Stimulated activated CD8-positive, alpha-beta memory T cell treated with anti-CD3 and anti-CD28 coated beads, Interleukin-4, amount 100 ng/mL, for 24 hours (primary cell): ENCODE measurements at regions not wholly inside any gene's neighbourhood (a gene's known extent, or its start where the extent isn't known, plus 50 kb on each side); places are given as distances from the start of the nearest gene placed in this dataset.

Experiments
- DNase-seq: peaks from one replicate; pipeline ENCODE4 v3.0.0-alpha.2; 2020; ENCODE audit warnings: low read depth

GRCh38 chr14:49464885-49465284, 121.3 kb downstream of the RPS29 start:
- no peak for DNase-seq

DNA sequence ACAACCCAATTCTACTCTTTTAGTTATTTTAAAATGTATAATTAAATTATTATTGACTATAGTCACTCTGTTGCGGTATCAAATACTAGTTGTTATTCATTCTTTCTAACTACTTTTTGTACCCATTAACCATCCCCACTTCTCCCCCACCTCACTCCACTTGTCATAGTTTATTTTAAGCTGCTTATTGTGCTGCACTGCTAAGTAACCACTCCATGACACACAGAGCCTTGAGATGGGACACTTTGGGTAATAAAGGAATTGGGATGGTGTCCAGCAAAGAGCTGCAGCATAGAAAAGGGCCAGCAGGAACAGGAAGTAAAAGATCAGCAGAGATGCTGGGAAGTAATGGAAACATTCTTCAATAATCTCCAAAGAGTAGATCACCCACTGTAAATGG, 123.0 kb downstream of the RPS29 start:
- no peak for DNase-seq

GRCh38 chr14:49461529-49462401, 124.4 kb downstream of the RPS29 start:
- peak; percentile 4 for DNase-seq

DNA sequence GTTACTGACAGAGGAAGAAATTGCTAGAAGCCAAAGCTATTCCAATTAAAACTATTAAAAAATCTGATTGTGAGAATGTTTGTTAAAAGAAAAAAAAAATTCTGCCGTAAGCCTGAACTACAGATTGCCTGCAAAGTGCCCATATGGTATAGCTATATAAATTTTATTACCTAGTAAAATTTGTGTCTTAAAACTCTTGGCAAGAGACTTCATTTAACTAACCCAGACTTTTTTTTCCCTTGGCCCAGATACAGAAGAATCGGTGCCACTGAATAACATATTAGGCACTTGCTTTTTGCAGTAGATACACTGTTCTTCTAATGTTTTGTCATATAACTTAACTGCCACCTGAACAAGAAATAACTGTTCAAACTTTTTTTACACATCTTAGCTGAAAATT, 125.5 kb downstream of the RPS29 start:
- DNase-seq = no peak

GRCh38 chr14:49456589-49456988, 129.6 kb downstream of the RPS29 start:
- DNase-seq = no peak

GRCh38 chr14:49451938-49452337, 134.2 kb downstream of the RPS29 start:
- DNase-seq = no peak

DNA sequence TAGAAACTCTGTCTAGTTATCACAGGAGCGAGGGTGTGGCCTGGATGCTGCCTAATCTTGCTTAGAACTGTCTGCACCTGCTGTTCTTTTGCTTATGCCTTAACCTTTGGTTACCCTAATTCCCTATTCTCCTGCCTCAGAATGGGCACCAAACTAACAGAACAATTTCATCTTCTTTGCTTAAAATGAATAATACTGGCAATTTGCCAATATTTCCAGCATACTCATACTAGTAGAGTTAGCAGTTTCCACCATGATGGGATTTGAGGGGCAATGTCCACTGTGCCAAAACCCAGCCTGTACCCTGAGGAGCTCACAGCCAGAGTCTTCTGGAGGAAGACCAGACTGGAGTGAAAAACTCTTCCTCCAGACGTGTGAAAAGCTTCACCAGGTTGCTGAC, 136.4 kb downstream of the RPS29 start:
- DNase-seq = no peak

- no peak for DNase-seq
Measured at GRCh38 chr14:49447540-49448107, 138.6 kb downstream of the RPS29 start.

DNA sequence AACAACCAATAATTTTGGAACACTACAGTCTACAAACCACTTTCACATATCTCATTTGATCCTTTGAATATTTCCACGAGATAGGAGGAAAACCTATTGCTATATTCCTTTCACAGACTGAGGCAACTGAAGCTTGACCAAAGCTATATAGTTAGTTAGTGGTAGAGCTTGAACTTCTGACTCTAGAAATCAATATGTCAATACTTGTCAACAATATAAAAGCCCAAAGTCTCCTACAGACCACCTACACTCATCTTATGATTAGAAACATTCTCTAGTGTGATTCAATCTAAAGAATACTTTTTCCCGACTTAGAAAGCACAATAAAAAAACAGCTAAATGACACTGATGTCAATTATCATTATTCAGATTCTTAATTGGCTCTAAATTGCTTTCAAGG, 139.4 kb downstream of the RPS29 start:
- no peak for DNase-seq

DNA sequence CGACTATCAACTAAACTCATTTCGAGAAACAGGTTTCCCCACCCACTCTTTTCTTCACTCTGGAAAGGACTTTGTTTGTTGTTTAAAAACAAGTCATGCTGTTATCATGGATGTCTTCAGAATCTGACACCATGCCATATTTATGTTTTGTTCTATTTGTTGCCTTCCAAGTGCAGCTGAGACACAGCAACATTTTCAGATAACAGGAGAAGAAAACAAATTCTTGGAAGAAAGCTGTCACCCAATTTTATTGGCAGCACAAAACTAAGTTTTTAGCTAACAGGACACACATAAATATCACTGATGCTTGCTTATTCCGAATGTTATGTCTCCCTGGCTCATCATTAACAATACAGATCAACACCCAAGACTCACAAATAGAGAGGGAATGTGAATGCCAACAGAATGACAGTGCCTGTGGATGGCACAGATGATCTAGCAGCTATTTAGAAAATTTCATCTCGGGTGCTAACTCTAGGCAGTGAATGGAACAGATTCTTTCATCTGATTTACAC, 147.9 kb downstream of the RPS29 start:
- DNase-seq = no peak

GRCh38 chr14:49428076-49428475, 158.1 kb downstream of the RPS29 start:
- no peak for DNase-seq

GRCh38 chr14:49427117-49427516, 159.1 kb downstream of the RPS29 start:
- DNase-seq = no peak

DNA sequence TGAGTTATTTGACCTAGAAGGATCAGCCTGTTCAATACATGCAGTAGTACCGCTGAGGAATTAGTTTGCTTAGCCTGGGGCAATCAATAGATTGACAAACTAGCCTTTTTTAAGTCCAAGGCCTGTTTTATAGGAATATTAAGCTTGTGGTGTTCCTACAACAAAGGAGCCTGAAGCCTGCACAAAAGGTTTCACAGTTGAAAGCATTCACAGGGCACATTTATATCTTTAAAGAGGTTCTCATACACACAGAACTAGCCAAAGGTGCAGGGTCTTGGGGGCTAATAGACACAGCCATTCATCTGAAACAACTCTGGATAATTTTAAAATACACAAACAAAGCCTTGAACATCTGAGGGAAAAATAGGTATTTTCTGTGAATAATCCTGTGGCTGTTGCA, 160.3 kb downstream of the RPS29 start:
- no peak for DNase-seq

DNA sequence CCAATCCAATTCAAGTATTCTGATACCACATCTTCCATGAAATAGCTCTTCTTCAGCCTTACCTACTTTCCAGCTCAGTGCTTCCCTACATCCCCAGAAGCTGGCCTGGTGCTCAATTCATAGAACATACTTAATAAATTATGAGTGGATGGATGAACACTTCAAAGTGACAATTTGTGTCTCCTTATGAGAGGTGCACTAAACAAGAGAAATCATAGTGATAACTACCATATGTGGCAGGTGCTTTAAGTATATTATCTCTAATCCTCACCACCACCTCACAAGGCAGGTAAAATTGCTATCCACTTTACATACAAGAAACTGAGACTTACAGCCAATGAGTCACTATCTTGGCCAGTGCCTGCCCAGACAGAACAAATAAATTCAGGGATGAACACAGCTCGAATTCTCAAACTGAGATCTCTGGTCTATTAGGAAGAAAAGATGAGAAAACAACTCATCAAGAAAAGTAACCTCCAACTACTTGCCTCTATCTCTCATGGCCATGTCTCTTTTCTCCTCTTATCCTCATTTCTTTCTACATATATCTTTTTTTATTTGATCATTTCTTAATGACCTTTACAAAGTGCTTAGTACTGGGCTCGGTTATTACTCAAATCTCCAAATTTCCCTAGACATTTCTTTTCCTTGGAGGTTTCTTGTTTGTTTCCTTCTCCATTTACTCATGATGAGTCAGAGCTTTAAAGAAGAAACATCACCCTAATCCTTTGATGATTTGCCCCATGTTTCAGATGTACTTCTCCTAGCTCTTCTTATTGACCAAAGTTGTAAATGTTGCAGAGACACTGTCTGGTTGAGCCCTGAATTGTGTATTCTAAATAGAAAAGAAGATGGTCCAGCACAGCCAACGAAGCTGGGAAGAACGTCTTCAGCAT, 161.5 kb downstream of the RPS29 start:
- DNase-seq = no peak

GRCh38 chr14:49420201-49420600, 166.0 kb downstream of the RPS29 start:
- DNase-seq = no peak

DNA sequence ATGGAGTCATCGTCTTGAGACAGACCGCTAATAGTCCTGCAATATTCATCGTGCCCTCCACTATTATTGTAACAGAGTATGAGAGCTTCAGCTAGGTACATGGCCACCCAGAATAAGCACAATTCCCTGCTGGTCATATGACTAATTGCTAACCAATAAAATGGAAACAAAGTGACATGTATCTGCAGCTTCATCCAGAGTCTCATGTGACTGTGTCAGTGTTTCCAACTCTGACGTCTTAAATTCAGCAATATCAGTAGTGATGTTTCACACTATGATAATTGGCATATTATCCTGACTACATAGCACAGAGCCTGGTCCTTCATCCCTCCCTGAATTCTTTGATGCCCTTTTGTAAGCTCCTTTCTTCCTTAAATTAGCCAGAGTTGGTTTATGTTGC, 167.4 kb downstream of the RPS29 start:
- no peak for DNase-seq

- DNase-seq = no peak
Measured at GRCh38 chr14:49417790-49418189, 168.4 kb downstream of the RPS29 start.

DNA sequence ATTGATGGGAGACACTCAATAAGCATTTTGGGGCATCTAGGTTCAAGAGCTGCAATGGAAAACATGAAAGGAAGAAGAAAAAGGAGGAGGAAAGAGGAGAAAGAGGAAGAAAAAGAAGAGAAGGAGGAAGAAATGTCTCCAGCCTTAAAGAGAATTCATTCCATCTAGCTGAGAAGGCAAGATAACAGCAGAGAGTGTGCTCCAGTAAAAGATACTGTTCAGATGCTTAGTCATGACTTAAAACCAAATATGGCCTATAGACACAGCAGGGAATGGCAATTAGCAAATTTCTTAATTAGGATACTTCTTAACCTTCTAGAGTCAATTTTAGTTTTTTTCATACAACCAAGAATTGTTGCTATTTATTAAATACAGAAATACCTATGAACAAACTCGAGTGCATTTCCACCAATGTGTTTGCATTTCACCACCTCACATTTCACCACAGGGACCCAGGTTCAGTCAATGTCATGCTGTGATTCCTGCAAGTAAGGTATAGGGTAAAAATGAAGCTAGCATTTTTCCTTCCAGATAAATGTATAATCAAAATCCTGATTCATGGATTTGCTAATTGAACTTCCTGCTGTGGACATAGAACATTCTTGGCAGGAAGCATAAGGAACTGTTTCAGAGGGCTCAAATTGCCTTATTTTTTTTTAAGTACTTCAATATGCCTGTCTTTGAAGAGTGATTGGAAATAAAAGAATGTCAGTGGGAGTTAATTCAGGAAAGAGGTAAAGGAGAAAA, 177.8 kb downstream of the RPS29 start:
- DNase-seq = no peak

GRCh38 chr14:49405291-49405690, 180.9 kb downstream of the RPS29 start:
- no peak for DNase-seq

DNA sequence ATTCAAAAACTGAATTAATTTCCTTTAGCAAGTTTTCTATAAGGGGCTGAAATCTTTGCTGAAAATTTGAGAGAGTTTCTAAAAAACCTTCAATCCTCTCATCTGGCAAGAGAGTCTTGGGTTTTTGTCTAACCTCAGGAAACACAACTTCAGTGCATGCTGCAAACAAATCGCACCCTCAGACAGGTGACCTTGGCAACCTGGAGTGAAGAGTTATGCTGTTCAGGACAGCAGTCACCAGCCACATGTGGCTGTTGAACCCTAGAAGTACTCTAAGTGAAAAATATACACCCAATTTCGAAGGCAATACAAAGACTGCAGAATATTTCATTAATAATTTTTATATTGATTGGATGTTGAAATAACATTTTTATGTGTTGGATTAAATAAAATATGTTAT, 184.8 kb downstream of the RPS29 start:
- no peak for DNase-seq

DNA sequence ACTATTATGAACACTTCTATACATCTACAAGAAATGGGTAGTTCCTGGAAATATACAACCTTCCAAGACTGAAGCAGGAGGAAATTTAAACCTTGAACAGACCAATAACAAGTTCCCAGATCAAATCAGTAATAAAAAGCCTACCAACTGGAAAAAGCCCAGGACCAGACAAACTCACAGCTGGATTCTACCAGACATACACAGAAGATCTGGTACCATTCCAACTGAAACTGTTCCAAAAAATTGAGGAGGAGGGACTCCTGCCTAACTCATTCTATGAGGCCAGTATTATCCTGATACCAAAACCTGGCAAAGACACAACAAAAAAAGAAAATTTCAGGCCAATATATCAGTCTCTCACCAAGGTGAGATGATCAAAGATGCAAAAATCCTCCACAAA, 189.4 kb downstream of the RPS29 start:
- no peak for DNase-seq

GRCh38 chr14:49381778-49382177, 204.4 kb downstream of the RPS29 start:
- no peak for DNase-seq
